Left colon (tissue), 2 donors: ENCODE measurements at regions not wholly inside any gene's neighbourhood (a gene's known extent, or its start where the extent isn't known, plus 50 kb on each side); places are given as distances from the start of the nearest gene placed in this dataset.
"Not testable (repeated sequence)": the region's sequence is repeated elsewhere in the genome, so short reads cannot be mapped to it uniquely, and the experiment has no call there.

Experiments
- ATAC-seq: fragments of 200-7000 bp; cut with Tn5 transposase; one replicate; pipeline ENCODE4 v1.9.1; 2020; ENCODE audit warnings: mild to moderate bottlenecking, moderate library complexity
- DNase-seq, 2 donors: peaks; one replicate each; pipeline ENCODE4 v3.0.0-alpha.2; 2020
- intact Hi-C, 2 donors: fragments of 100-400 bp; cut with DNase I in 1 of 2; cut with micrococcal nuclease in 1 of 2; formaldehyde crosslinking; loops; one replicate each; pipeline versions ENCODE4 v1.11.2 to v1.14.0; 2022; cut with DNase I, micrococcal nuclease
- donor health status: DM: no; HTN: no; CAD: no.
- donor health status: DM: yes; HTN: yes; CAD: no.

- intact Hi-C loops, result no loop called here
- ATAC-seq (no peak), DNase-seq (no peak)
These were observed 54.8 kb upstream of the HMGB1 start for GRCh38 chr13:30520571-30520970.

GRCh38 chr13:30523211-30523610 lies 57.5 kb upstream of the HMGB1 start:
- DNase-seq (no peak), ATAC-seq (no peak)
- intact Hi-C loops, result no loop called here

GRCh38 chr13:30523817-30524216 lies 58.1 kb upstream of the HMGB1 start:
- intact Hi-C loops, DNase-seq, ATAC-seq: not testable (repeated sequence)

GRCh38 chr13:30525212-30525611 lies 59.5 kb upstream of the HMGB1 start:
- ATAC-seq, DNase-seq, intact Hi-C loops: not testable (repeated sequence)

GRCh38 chr13:30526612-30527495 lies 61.1 kb upstream of the HMGB1 start:
- DNase-seq (no peak), ATAC-seq (no peak)
- intact Hi-C loops, result no loop called here

- intact Hi-C loops, result no loop called here
- ATAC-seq (no peak), DNase-seq (no peak)
These were observed 63.5 kb upstream of the HMGB1 start for GRCh38 chr13:30529085-30529834.

GRCh38 chr13:30535046-30535445 lies 69.3 kb upstream of the HMGB1 start:
- intact Hi-C loops, result no loop called here
- ATAC-seq, result no peak

GRCh38 chr13:30545320-30545719 lies 72.4 kb upstream of the USPL1 start:
- DNase-seq, result no peak
- no peak for ATAC-seq
- intact Hi-C loops, result no loop called here

More at GRCh38 chr13:30535046-30535445, 69.3 kb upstream of the HMGB1 start:
- DNase-seq, result no peak

GRCh38 chr13:30548046-30548445 lies 69.7 kb upstream of the USPL1 start:
- ATAC-seq, intact Hi-C loops: not testable (repeated sequence)

GRCh38 chr13:30551189-30551588 lies 66.5 kb upstream of the USPL1 start:
- DNase-seq (no peak), ATAC-seq (peak; percentile 85)
- intact Hi-C loops, result no loop called here

More at GRCh38 chr13:30548046-30548445, 69.7 kb upstream of the USPL1 start:
- not testable (repeated sequence) for DNase-seq

- ATAC-seq (no peak), DNase-seq (no peak)
- intact Hi-C loops, result no loop called here
These were observed 65.2 kb upstream of the USPL1 start for GRCh38 chr13:30552567-30552966.

- DNase-seq (no peak), ATAC-seq (no peak)
- intact Hi-C loops, result no loop called here
These were observed 58.4 kb upstream of the USPL1 start for GRCh38 chr13:30559274-30559673.

GRCh38 chr13:30560212-30560611 lies 57.5 kb upstream of the USPL1 start:
- ATAC-seq (no peak), DNase-seq (no peak)
- intact Hi-C loops, result no loop called here

- ATAC-seq, result no peak
- intact Hi-C loops, result no loop called here
- no peak for DNase-seq
These were observed 56.2 kb upstream of the USPL1 start for GRCh38 chr13:30561511-30561910.

GRCh38 chr13:30564489-30564888 lies 53.2 kb upstream of the USPL1 start:
- intact Hi-C loops, result no loop called here

GRCh38 chr13:30565658-30566057 lies 52.1 kb upstream of the USPL1 start:
- ATAC-seq, result no peak
- intact Hi-C loops, result no loop called here
- DNase-seq, result no peak

More at GRCh38 chr13:30564489-30564888, 53.2 kb upstream of the USPL1 start:
- DNase-seq, result no peak
- ATAC-seq, result no peak

- DNase-seq (no peak), ATAC-seq (no peak)
- intact Hi-C loops, result no loop called here
These were observed 50.6 kb upstream of the USPL1 start for GRCh38 chr13:30567072-30567471.
